MM.1S (cell line): ENCODE measurements at regions not wholly inside any gene's neighbourhood (a gene's known extent, or its start where the extent isn't known, plus 50 kb on each side); places are given as distances from the start of the nearest gene placed in this dataset.

ENCODE experiments used
- DNase-seq: peaks from one replicate; pipeline ENCODE4 v3.0.0-alpha.2; 2015
- H2AFZ ChIP-seq: fragments of 300-600 bp; sonication (generic); 2 replicates; pipeline ENCODE4 v1.6.0; 2016; ENCODE audit warnings: antibody characterized with exemption, low read length
- H3F3A ChIP-seq: fragments of 300-600 bp; sonication (generic); 2 replicates; pipeline ENCODE4 v1.6.1; 2016; ENCODE audit warnings: mild to moderate bottlenecking, antibody characterized with exemption, low read length, moderate library complexity, mixed read lengths; ENCODE audit not compliant: insufficient read depth
- H3K27ac ChIP-seq: fragments of 300-600 bp; sonication (generic); 2 replicates; pipeline ENCODE4 v1.5.1; 2016; ENCODE audit warnings: mild to moderate bottlenecking, low read length
- H3K27me3 ChIP-seq: fragments of 300-600 bp; sonication (generic); replicated peaks from 2 replicates; pipeline ENCODE4 v1.6.0; 2016; ENCODE audit warnings: low read length; ENCODE audit not compliant: insufficient read depth
- H3K36me3 ChIP-seq: fragments of 300-600 bp; sonication (generic); replicated peaks from 2 replicates; pipeline ENCODE4 v1.6.1; 2016; ENCODE audit warnings: mild to moderate bottlenecking, low read length, mixed read lengths; ENCODE audit not compliant: insufficient read depth
- H3K4me1 ChIP-seq: fragments of 300-600 bp; sonication (generic); 2 replicates; pipeline ENCODE4 v1.6.1; 2016; ENCODE audit warnings: low read length, mixed read lengths
- H3K4me2 ChIP-seq: fragments of 300-600 bp; sonication (generic); 2 replicates; pipeline ENCODE4 v1.6.0; 2016; ENCODE audit warnings: low read depth, low read length
- H3K4me3 ChIP-seq: fragments of 300-600 bp; sonication (generic); 2 replicates; pipeline ENCODE4 v1.5.1; 2016; ENCODE audit warnings: low read length, mixed read lengths
- H3K79me2 ChIP-seq: fragments of 300-600 bp; sonication (generic); 2 replicates; pipeline ENCODE4 v1.6.1; 2016; ENCODE audit warnings: mixed run types, low read length, mixed read lengths
- H3K9ac ChIP-seq: fragments of 300-600 bp; sonication (generic); 2 replicates; pipeline ENCODE4 v1.6.1; 2016; ENCODE audit warnings: low read length, mixed read lengths
- H3K9me2 ChIP-seq: fragments of 300-600 bp; sonication (generic); replicated peaks from 2 replicates; pipeline ENCODE4 v1.6.1; 2016; ENCODE audit warnings: mild to moderate bottlenecking, low read length, mixed read lengths; ENCODE audit not compliant: insufficient read depth
- H3K9me3 ChIP-seq: fragments of 300-600 bp; sonication (generic); replicated peaks from 2 replicates; pipeline ENCODE4 v1.6.1; 2016; ENCODE audit warnings: mild to moderate bottlenecking, low read length, mixed read lengths; ENCODE audit not compliant: insufficient read depth
- H4K20me1 ChIP-seq: fragments of 300-600 bp; sonication (generic); 2 replicates; pipeline ENCODE4 v1.6.1; 2016; ENCODE audit warnings: mild to moderate bottlenecking, low read length, moderate library complexity, mixed read lengths; ENCODE audit not compliant: insufficient read depth
- CTCF ChIP-seq: fragments of 300-600 bp; sonication (generic); IDR thresholded peaks from 2 replicates; pipeline ENCODE4 v1.5.1; 2016; ENCODE audit warnings: antibody characterized with exemption, low read length, mixed read lengths
- EZH2 ChIP-seq: fragments of 300-600 bp; sonication (generic); optimal IDR thresholded peaks from 2 replicates; pipeline ENCODE3; 2017; ENCODE audit warnings: low read depth, mild to moderate bottlenecking, antibody characterized with exemption, low read length, mixed read lengths
- EZH2phosphoT487 ChIP-seq: fragments of 300-600 bp; sonication (generic); IDR thresholded peaks from 2 replicates; pipeline ENCODE4 v1.6.1; 2018; ENCODE audit warnings: antibody characterized with exemption, low read length

GRCh38 chr16:66293932-66294331 lies 72.6 kb upstream of the CDH5 start:
- no peak overlapping the region for H3K9ac ChIP-seq
- no peak overlapping the region for H3K4me2 ChIP-seq
- TF ChIP-seq CTCF = no peak
- TF ChIP-seq EZH2phosphoT487 = no peak
- TF ChIP-seq EZH2 = no peak
- H3K27ac ChIP-seq = no peak overlapping the region
- no peaks in the 10 kb centered on the region for H3K27me3 ChIP-seq
- no peaks in the 10 kb centered on the region for H4K20me1 ChIP-seq
- DNase-seq = no peak
- no peaks in the 10 kb centered on the region for H3K4me1 ChIP-seq
- no peaks in the 10 kb centered on the region for H3K36me3 ChIP-seq
- H3K79me2 ChIP-seq = no peaks in the 10 kb centered on the region
- H3F3A ChIP-seq = no peaks in the 10 kb centered on the region
- H3K4me3 ChIP-seq = no peak overlapping the region
- no peaks in the 10 kb centered on the region for H3K9me2 ChIP-seq
- H3K9me3 ChIP-seq = no peaks in the 10 kb centered on the region
- no peak overlapping the region for H2AFZ ChIP-seq

- Histone ChIP-seq H3K36me3 (no peaks in the 10 kb centered on the region), H3K9ac (no peak overlapping the region), H3K79me2 (no peaks in the 10 kb centered on the region), H3K9me3 (no peaks in the 10 kb centered on the region), H3K4me3 (no peak overlapping the region), H3K9me2 (no peaks in the 10 kb centered on the region), H3K27me3 (no peaks in the 10 kb centered on the region), H3K4me1 (no peaks in the 10 kb centered on the region), H3K27ac (no peak overlapping the region), H3K4me2 (no peak overlapping the region), H4K20me1 (no peaks in the 10 kb centered on the region), H2AFZ (no peak overlapping the region), H3F3A (no peaks in the 10 kb centered on the region)
- no peak for DNase-seq
- no peak for TF ChIP-seq EZH2phosphoT487
- TF ChIP-seq EZH2 = no peak
- no peak for TF ChIP-seq CTCF
Measured at GRCh38 chr16:66293207-66293735, 73.2 kb upstream of the CDH5 start.

DNA sequence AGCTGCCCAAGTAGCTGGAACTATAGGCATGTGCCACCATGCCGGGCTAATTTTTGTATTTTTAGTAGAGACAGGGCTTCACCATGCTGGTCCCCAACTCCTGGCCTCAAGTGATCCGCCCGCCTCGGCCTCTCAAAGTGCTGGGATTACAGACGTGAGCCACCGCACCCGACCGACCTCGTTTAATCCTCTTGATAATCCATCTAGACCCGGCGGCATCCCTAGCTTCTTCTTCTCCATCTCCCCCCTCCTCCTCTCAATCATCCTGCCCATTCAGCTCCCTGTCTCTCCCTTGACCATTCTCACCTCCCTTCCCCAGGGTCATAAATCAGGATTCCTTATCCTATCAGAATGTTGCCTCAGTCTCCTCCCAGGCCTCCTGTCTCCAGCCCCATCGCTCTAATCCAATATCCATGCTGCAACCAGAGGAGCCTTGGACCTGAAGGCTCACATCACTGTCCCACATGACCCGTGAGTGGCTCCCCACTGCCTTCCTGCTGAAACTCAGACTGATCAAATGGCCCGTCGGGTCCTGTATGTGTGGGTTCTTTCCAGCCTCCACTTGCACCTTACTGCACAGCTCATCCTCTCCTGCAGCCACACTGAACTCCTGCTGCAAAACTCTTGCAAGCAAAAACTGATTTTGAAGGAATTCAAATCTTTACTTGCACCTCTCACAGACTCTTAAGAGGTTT lies 74.1 kb upstream of the CDH5 start:
- no peaks in the 10 kb centered on the region for H3F3A ChIP-seq
- no peak overlapping the region for H3K27ac ChIP-seq
- H3K4me1 ChIP-seq = no peaks in the 10 kb centered on the region
- H4K20me1 ChIP-seq = no peaks in the 10 kb centered on the region
- no peak overlapping the region for H3K4me2 ChIP-seq
- TF ChIP-seq EZH2phosphoT487 = no peak
- no peak for TF ChIP-seq EZH2
- TF ChIP-seq CTCF = no peak
- no peak overlapping the region for H2AFZ ChIP-seq
- no peaks in the 10 kb centered on the region for H3K79me2 ChIP-seq
- no peaks in the 10 kb centered on the region for H3K27me3 ChIP-seq
- no peak overlapping the region for H3K4me3 ChIP-seq
- H3K9me2 ChIP-seq = no peaks in the 10 kb centered on the region
- no peak for DNase-seq
- H3K36me3 ChIP-seq = no peaks in the 10 kb centered on the region
- no peak overlapping the region for H3K9ac ChIP-seq
- H3K9me3 ChIP-seq = no peaks in the 10 kb centered on the region
